MCF 10A (cell line): ENCODE measurements at regions not wholly inside any gene's neighbourhood (a gene's known extent, or its start where the extent isn't known, plus 50 kb on each side); places are given as distances from the start of the nearest gene placed in this dataset.

Experiments used
- BruUV-seq: library from RNA; stranded (reverse); fragments of 400-500 nt; replicated peaks from 2 replicates; lab custom pipeline; 2021; lab: Mats Ljungman, UMichigan
- CTCF ChIA-PET: fragments of 300-600 bp; sonication (Branson Sonifier 250); formaldehyde crosslinking; extraction: SDS; loops from one replicate; lab custom pipeline; 2021; ENCODE audit warnings: antibody characterized with exemption, inconsistent platforms; lab: Yijun Ruan, JAX
- POLR2A ChIA-PET: fragments of 300-600, 350-650 bp; sonication (Branson Sonifier 250); formaldehyde crosslinking; extraction: SDS; loops from one replicate; lab custom pipeline; 2020; ENCODE audit warnings: antibody characterized with exemption, inconsistent platforms; lab: Yijun Ruan, JAX
- DNase-seq: peaks from one replicate; pipeline ENCODE4 v3.0.0-alpha.2; 2018; ENCODE audit not compliant: unreplicated experiment
- H3K27ac Mint-ChIP-seq: one replicate; pipeline ENCODE4 v1.8.0; 2022; ENCODE audit warnings: mild to moderate bottlenecking, low read depth, mixed read lengths; ENCODE audit not compliant: unreplicated experiment
- H3K27me3 Mint-ChIP-seq: one replicate; pipeline ENCODE4 v1.8.0; 2022; ENCODE audit warnings: mixed read lengths; ENCODE audit not compliant: insufficient read depth, unreplicated experiment
- H3K36me3 Mint-ChIP-seq: one replicate; pipeline ENCODE4 v1.8.0; 2022; ENCODE audit warnings: mild to moderate bottlenecking, moderate library complexity, mixed read lengths; ENCODE audit not compliant: insufficient read depth, unreplicated experiment
- H3K4me1 Mint-ChIP-seq: one replicate; pipeline ENCODE4 v1.8.0; 2022; ENCODE audit warnings: mixed read lengths; ENCODE audit not compliant: insufficient read depth, unreplicated experiment
- H3K4me3 Mint-ChIP-seq: one replicate; pipeline ENCODE4 v1.8.0; 2022; ENCODE audit warnings: mild to moderate bottlenecking, moderate library complexity, mixed read lengths; ENCODE audit not compliant: unreplicated experiment
- H3K9me3 Mint-ChIP-seq: one replicate; pipeline ENCODE4 v1.8.0; 2022; ENCODE audit warnings: mixed read lengths; ENCODE audit not compliant: unreplicated experiment
- intact Hi-C: fragments of 100-400 bp; cut with micrococcal nuclease; formaldehyde crosslinking; loops from 2 replicates; pipeline ENCODE4 v1.14.1; 2022
- TF ChIP-seq, protein P1 (sequence below): fragments of 200-600 bp; IDR thresholded peaks from one replicate; pipeline ENCODE4 v1.8.0; 2022; ENCODE audit warnings: antibody characterized with exemption, mild to moderate bottlenecking; ENCODE audit not compliant: unreplicated experiment

DNA sequence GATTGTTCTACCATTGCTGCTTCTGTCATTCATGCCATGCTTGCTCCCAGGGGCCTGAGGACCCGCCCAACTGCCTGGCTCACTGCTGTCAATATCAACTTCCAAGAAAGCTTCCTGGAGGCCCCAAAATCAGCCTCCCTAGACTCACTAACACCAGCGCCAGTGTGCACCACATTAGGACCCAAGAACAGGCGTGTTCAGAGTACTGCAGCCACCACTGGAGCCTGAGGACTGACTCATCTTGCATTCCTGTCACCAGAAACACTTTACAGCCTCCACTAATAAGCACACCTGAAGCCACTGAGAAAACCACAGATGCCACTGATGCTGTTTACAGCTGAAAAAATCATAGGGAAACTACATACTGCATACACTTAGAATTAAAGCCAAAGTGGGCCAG lies 1284.3 kb downstream of the TYW1 start:
- DNase-seq, result no peak
- H3K9me3 Mint-ChIP-seq, result peaks cover 26% of the 10 kb centered on the region
- TF ChIP-seq, protein P1, sequence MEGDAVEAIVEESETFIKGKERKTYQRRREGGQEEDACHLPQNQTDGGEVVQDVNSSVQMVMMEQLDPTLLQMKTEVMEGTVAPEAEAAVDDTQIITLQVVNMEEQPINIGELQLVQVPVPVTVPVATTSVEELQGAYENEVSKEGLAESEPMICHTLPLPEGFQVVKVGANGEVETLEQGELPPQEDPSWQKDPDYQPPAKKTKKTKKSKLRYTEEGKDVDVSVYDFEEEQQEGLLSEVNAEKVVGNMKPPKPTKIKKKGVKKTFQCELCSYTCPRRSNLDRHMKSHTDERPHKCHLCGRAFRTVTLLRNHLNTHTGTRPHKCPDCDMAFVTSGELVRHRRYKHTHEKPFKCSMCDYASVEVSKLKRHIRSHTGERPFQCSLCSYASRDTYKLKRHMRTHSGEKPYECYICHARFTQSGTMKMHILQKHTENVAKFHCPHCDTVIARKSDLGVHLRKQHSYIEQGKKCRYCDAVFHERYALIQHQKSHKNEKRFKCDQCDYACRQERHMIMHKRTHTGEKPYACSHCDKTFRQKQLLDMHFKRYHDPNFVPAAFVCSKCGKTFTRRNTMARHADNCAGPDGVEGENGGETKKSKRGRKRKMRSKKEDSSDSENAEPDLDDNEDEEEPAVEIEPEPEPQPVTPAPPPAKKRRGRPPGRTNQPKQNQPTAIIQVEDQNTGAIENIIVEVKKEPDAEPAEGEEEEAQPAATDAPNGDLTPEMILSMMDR, result no peak
- no peaks in the 10 kb centered on the region for H3K36me3 Mint-ChIP-seq
- no peaks in the 10 kb centered on the region for H3K4me1 Mint-ChIP-seq
- intact Hi-C loops, result no loop called here
- no peak overlapping the region for H3K27ac Mint-ChIP-seq
- POLR2A ChIA-PET, result no interaction called here
- H3K4me3 Mint-ChIP-seq, result no peak overlapping the region
- CTCF ChIA-PET, result no interaction called here
- no TSS peak for BruUV-seq
- no peaks in the 10 kb centered on the region for H3K27me3 Mint-ChIP-seq

- ChIA-PET POLR2A (no interaction called here), CTCF (interaction anchor here (0.5 kb wide), 1 partner anchor 84 kb away, joined by 4 read pairs; no protein-coding TSS in a partner anchor)
- Mint-ChIP-seq H3K36me3 (peaks cover 5% of the 10 kb centered on the region), H3K9me3 (peaks cover 41% of the 10 kb centered on the region), H3K4me3 (no peak overlapping the region), H3K27me3 (no peaks in the 10 kb centered on the region), H3K4me1 (no peaks in the 10 kb centered on the region), H3K27ac (no peak overlapping the region)
- no peak for DNase-seq
- intact Hi-C loops, result no loop called here
- TF ChIP-seq, protein P1, result no peak
- no TSS peak for BruUV-seq
These were observed 1291.5 kb downstream of the TYW1 start for GRCh38 chr7:68288144-68288593.

GRCh38 chr7:68291710-68292109 lies 1295.1 kb downstream of the TYW1 start:
- Mint-ChIP-seq H3K9me3 (peaks cover 41% of the 10 kb centered on the region), H3K27me3 (no peaks in the 10 kb centered on the region), H3K36me3 (peaks cover 5% of the 10 kb centered on the region), H3K27ac (no peak overlapping the region), H3K4me3 (no peak overlapping the region), H3K4me1 (no peaks in the 10 kb centered on the region)
- ChIA-PET CTCF (interaction anchor here (0.6 kb wide), 1 partner anchor 44 kb away, joined by 3 read pairs; no protein-coding TSS in a partner anchor), POLR2A (no interaction called here)
- intact Hi-C loops, result no loop called here
- no TSS peak for BruUV-seq
- DNase-seq, result no peak
- TF ChIP-seq, protein P1, result no peak

DNA sequence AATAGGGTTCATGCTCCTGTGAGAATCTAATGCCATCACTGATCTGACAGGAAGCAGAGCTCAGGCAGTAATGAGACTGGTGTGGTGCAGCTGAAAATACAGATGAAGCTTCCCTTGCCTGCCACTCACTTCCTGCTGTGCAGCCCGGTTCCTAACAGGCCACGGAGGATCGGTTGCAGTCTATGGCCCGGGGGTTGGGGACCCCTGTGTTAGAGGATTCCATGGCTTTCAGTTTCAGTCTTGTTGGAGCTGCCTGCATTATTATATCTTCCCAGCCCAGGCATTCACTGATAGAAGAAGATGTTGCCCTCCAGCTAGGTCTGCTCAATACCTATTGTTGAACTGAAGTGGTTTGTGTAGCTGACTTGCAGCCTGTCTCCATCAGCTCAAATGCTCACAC lies 1298.8 kb downstream of the TYW1 start:
- no TSS peak for BruUV-seq
- H3K36me3 Mint-ChIP-seq, result peaks cover 5% of the 10 kb centered on the region
- intact Hi-C loops, result no loop called here
- no peak for DNase-seq
- CTCF ChIA-PET, result no interaction called here
- no peaks in the 10 kb centered on the region for H3K4me1 Mint-ChIP-seq
- no peak overlapping the region for H3K27ac Mint-ChIP-seq
- TF ChIP-seq, protein P1, result no peak
- no peaks in the 10 kb centered on the region for H3K27me3 Mint-ChIP-seq
- H3K9me3 Mint-ChIP-seq, result peaks cover 47% of the 10 kb centered on the region
- H3K4me3 Mint-ChIP-seq, result no peak overlapping the region
- POLR2A ChIA-PET, result no interaction called here
